ENCODE measurements at regions not wholly inside any gene's neighbourhood (a gene's known extent, or its start where the extent isn't known, plus 50 kb on each side); places are given as distances from the start of the nearest gene placed in this dataset.

GRCh38 chrX:150060406-150060805 lies 122.1 kb upstream of the EOLA2 start:
- Histone ChIP-seq H3K9me2 (no peaks in the 10 kb centered on the region), H3K27ac (ENCODE audit: low read depth in 2 of 2, low read length in 1 of 2) (no peak overlapping the region), H3F3A (replicated peaks; ENCODE audit: insufficient read depth) (peaks cover 5% of the 10 kb centered on the region), H2AFZ (ENCODE audit: low read depth) (no peak overlapping the region), H3K4me1 (ENCODE audit: control insufficient read depth in 1 of 2, insufficient read depth in 2 of 2, low read depth in 1 of 2, low read length in 1 of 2) (peaks cover 0 to 17% of the 10 kb centered on the region in 2 experiments; a peak in 2 of 4 replicates), H3K79me2 (ENCODE audit: insufficient read depth) (no peaks in the 10 kb centered on the region), H3K9me3 (no peaks in the 10 kb centered on the region), H3K9ac (no peak overlapping the region), H3K4me3 (ENCODE audit: low read depth in 2 of 2, low read length in 1 of 2) (no peak overlapping the region), H3K27me3 (ENCODE audit: insufficient read depth) (no peaks in the 10 kb centered on the region), H4K20me1 (ENCODE audit: insufficient read depth) (no peaks in the 10 kb centered on the region), H3K36me3 (replicated peaks in 1 of 2; ENCODE audit: control insufficient read depth in 1 of 2, insufficient read depth in 2 of 2, low read length in 1 of 2) (no peaks in the 10 kb centered on the region), H3K4me2 (no peak overlapping the region)
- TF ChIP-seq EZH2phosphoT487 (IDR thresholded peaks at IDR 0.05; ENCODE audit: borderline replicate concordance, low read depth) (no peak), TAF1 (IDR thresholded peaks at IDR 0.05; ENCODE audit: borderline replicate concordance, low read depth, low read length) (no peak), CHD2 (IDR thresholded peaks at IDR 0.05; ENCODE audit: low read length, partially characterized antibody) (no peak)
- TF ChIP-seq, protein P1, sequence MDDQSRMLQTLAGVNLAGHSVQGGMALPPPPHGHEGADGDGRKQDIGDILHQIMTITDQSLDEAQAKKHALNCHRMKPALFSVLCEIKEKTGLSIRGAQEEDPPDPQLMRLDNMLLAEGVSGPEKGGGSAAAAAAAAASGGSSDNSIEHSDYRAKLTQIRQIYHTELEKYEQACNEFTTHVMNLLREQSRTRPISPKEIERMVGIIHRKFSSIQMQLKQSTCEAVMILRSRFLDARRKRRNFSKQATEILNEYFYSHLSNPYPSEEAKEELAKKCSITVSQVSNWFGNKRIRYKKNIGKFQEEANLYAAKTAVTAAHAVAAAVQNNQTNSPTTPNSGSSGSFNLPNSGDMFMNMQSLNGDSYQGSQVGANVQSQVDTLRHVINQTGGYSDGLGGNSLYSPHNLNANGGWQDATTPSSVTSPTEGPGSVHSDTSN (IDR thresholded peaks at IDR 0.05): peak; percentile 7; the same call in 1 of the 2 replicates
- WGBS (ENCODE audit: low lambda C conversion rate): 57% methylated on average over 7 of the region's 7 CpGs
- CTCF ChIA-PET: interaction anchor here (1.0 kb wide), 1 partner anchor 24 kb away, joined by 3 read pairs; no protein-coding TSS in a partner anchor
- POLR2A ChIA-PET: no interaction called here
- no peak for DNase-seq

DNA sequence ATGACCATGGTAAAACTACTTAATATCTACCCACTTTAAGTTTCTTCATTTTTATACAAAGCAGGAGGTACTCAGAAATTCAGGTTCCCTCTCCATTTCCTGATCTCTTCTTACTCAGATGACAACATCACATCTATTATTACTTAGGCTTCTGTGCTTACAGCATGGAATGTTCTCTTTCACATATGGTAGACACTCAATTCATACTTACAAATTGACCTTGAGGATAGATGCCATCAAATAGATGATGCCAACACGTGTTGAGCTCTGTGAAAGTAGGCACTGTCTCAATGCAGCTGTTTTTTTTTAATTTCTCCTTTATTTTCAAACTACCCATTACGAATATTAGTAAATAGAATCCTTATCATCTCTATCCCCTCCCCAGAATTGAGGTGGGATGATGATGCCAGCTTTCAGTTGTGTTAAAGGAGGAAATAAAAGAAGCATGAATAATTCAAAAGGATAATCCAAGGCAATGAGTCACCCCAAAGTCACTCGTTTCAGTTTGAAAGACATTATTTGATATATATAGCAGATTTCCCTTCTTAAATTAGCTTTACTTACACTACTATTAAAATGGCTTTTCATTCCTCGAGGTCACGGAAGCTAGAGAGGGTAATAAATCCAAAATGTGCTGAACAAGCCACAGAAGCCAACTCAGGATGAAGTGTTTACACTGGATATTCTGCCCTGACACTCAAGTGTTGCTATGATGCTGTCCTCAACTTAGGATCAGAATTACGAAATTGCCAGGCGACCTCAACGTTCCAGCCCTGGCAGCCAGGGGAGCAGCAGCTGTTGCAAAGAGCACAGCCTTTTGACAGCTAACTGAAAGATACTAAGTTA lies 124.2 kb upstream of the EOLA2 start:
- Histone ChIP-seq H3F3A (replicated peaks; ENCODE audit: insufficient read depth) (peaks cover 5% of the 10 kb centered on the region), H3K9me2 (no peaks in the 10 kb centered on the region), H3K27me3 (ENCODE audit: insufficient read depth) (no peaks in the 10 kb centered on the region), H3K4me2 (peak overlapping the region; percentile 30; the same call in 1 of the 2 replicates), H3K4me1 (ENCODE audit: control insufficient read depth in 1 of 2, insufficient read depth in 2 of 2, low read depth in 1 of 2, low read length in 1 of 2) (peaks cover 0 to 17% of the 10 kb centered on the region in 2 experiments; a peak in 2 of 4 replicates), H3K79me2 (ENCODE audit: insufficient read depth) (no peaks in the 10 kb centered on the region), H3K4me3 (ENCODE audit: low read depth in 2 of 2, low read length in 1 of 2) (no peak overlapping the region), H4K20me1 (ENCODE audit: insufficient read depth) (no peaks in the 10 kb centered on the region), H3K9me3 (no peaks in the 10 kb centered on the region), H2AFZ (ENCODE audit: low read depth) (no peak overlapping the region), H3K9ac (no peak overlapping the region), H3K36me3 (replicated peaks in 1 of 2; ENCODE audit: control insufficient read depth in 1 of 2, insufficient read depth in 2 of 2, low read length in 1 of 2) (no peaks in the 10 kb centered on the region), H3K27ac (ENCODE audit: low read depth in 2 of 2, low read length in 1 of 2) (peak overlapping the region in 1 of 2 experiments; percentile 64; a peak in 3 of 4 replicates)
- ChIA-PET POLR2A (no interaction called here), CTCF (interaction anchor here (0.6 kb wide), 2 partner anchors 10 to 427 kb away, joined by 3 to 4 read pairs; no protein-coding TSS in a partner anchor)
- WGBS (ENCODE audit: low lambda C conversion rate): 9% methylated on average over 8 of the region's 8 CpGs
- DNase-seq: no peak
- TF ChIP-seq TAF1 (IDR thresholded peaks at IDR 0.05; ENCODE audit: borderline replicate concordance, low read depth, low read length) (no peak), SMC3 (IDR thresholded peaks at IDR 0.05; ENCODE audit: low read depth, low read length) (no peak), EP300 (IDR thresholded peaks at IDR 0.05; ENCODE audit: borderline replicate concordance in 1 of 2, low read depth in 1 of 2, low read length in 1 of 2) (peak in 1 of 2 experiments; percentile 54; a peak in 1 of 4 replicates), TEAD4 (IDR thresholded peaks at IDR 0.05; ENCODE audit: borderline replicate concordance, insufficient read depth) (0 out of 2 replicates have a peak, but pooled peaks have one; percentile 27), RXRA (IDR thresholded peaks at IDR 0.05; ENCODE audit: borderline replicate concordance, low read depth) (0 out of 2 replicates have a peak, but pooled peaks have one; percentile 22), TCF12 (IDR thresholded peaks at IDR 0.05) (peak; percentile 52; the same call in 1 of the 2 replicates), JUND (IDR thresholded peaks at IDR 0.05) (peak; percentile 69), RCOR1 (IDR thresholded peaks at IDR 0.05; ENCODE audit: low read length) (no peak), FOSL2 (IDR thresholded peaks at IDR 0.05; ENCODE audit: borderline replicate concordance, low read depth) (peak; percentile 66; the same call in 1 of the 2 replicates), MEF2A (IDR thresholded peaks at IDR 0.05; ENCODE audit: borderline replicate concordance, low read depth) (peak; percentile 81)
- TF ChIP-seq, protein P1 (IDR thresholded peaks at IDR 0.05): peak; percentile 56; the same call in 1 of the 2 replicates
- TF ChIP-seq, protein P2, sequence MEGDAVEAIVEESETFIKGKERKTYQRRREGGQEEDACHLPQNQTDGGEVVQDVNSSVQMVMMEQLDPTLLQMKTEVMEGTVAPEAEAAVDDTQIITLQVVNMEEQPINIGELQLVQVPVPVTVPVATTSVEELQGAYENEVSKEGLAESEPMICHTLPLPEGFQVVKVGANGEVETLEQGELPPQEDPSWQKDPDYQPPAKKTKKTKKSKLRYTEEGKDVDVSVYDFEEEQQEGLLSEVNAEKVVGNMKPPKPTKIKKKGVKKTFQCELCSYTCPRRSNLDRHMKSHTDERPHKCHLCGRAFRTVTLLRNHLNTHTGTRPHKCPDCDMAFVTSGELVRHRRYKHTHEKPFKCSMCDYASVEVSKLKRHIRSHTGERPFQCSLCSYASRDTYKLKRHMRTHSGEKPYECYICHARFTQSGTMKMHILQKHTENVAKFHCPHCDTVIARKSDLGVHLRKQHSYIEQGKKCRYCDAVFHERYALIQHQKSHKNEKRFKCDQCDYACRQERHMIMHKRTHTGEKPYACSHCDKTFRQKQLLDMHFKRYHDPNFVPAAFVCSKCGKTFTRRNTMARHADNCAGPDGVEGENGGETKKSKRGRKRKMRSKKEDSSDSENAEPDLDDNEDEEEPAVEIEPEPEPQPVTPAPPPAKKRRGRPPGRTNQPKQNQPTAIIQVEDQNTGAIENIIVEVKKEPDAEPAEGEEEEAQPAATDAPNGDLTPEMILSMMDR (IDR thresholded peaks at IDR 0.05): peak; percentile 18; the same call in 1 of the 2 replicates
